KOPT-K1 (cell line): ENCODE measurements at regions not wholly inside any gene's neighbourhood (a gene's known extent, or its start where the extent isn't known, plus 50 kb on each side); places are given as distances from the start of the nearest gene placed in this dataset.

ENCODE experiments used
- H3K27ac ChIP-seq: fragments of 200-600 bp; sonication (generic); 2 replicates; pipeline ENCODE4 v1.5.1; 2016; ENCODE audit warnings: antibody characterized with exemption, mild to moderate bottlenecking, low read depth, low read length; ENCODE audit not compliant: poor library complexity, severe bottlenecking
- H3K36me3 ChIP-seq: fragments of 200-600 bp; sonication (generic); 2 replicates; pipeline ENCODE4 v1.5.1; 2017; ENCODE audit warnings: antibody characterized with exemption, mild to moderate bottlenecking, low read length, moderate library complexity; ENCODE audit not compliant: insufficient read depth
- H3K9me3 ChIP-seq: fragments of 200-600 bp; sonication (generic); 2 replicates; pipeline ENCODE4 v1.5.1; 2017; ENCODE audit warnings: antibody characterized with exemption, low read length, mild to moderate bottlenecking; ENCODE audit not compliant: insufficient read depth, poor library complexity, severe bottlenecking

DNA sequence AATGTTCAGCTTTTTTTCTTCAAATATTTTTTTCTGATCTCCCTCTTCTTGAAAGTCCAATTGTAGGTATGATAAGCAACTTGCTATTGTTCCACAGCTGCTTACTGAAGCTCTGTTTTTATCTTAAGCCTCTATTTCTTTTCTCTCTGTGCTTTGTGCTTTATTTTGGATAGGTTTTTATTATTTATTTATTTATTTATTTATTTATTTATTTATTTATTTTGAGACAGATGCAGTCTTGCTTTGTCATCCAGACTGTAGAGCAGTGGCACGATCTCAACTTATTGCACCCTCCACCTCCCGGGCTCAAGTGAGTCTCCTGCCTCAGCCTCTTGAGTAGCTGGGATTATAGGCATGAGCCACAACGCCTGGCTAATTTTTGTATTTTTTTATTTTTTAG lies 199.4 kb downstream of the KLF12 start:
- Histone ChIP-seq H3K36me3 (peaks cover 9% of the 10 kb centered on the region; the same call in 1 of the 2 replicates), H3K27ac (no peak overlapping the region), H3K9me3 (no peaks in the 10 kb centered on the region)

DNA sequence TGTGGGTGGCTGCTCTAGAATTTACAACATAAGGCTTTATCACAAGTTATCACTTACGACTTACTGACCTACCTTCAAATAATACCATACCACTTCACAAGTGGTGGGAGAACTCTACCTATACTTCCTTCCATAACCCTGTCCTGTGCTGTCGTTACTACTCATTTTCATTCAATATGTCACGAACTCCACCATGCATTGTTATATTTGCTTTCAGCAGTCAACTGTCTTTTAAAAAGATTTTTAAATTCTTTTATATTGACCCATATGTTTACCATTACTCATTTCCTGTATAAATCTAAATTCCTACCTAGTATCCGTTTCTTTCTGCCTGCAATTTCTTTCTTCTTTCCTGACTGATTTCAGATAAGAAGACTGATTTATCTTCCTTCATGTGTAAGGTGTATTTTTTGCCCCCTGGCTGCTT lies 200.0 kb downstream of the KLF12 start:
- Histone ChIP-seq H3K9me3 (no peaks in the 10 kb centered on the region), H3K36me3 (peaks cover 9% of the 10 kb centered on the region; the same call in 1 of the 2 replicates), H3K27ac (no peak overlapping the region)

DNA sequence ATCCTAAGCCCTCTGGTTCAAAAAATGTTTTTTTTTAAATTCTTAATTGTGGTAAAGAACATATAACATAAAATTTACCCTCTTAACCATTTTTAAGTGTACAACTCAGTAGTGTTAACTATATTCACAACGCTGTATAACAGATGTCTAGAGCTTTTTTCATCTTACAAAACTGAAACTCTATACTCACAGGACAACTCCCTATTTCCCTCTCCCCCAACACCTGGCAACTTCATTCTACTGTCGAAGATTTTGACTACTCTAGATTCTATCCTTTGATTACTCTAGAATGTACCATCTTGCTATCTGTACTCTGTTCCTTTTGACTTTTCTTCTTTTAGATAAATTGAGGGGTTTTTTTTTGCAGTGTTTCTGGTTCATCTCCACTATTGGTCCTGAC lies 200.4 kb downstream of the KLF12 start:
- Histone ChIP-seq H3K9me3 (no peaks in the 10 kb centered on the region), H3K27ac (no peak overlapping the region)

DNA sequence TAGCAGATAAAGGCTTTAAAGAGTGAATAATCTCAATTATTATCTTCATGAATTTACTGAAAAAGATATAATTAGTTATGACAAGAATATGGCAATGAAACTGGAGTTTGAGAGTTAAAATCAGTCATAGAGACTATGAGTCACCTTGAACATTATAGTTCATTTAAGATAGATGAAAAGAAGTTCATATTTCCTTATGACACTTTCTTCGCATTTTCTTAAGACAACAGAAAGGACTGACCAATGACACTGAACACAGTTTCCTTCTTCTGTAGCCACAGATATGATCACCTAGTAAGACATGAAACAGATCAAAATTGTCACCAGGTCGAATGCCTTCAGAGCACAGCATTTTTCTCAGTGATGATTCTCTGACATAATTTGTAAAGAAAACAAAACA lies 202.1 kb downstream of the KLF12 start:
- H3K27ac ChIP-seq, result no peak overlapping the region
- no peaks in the 10 kb centered on the region for H3K9me3 ChIP-seq
- peaks cover 9% of the 10 kb centered on the region; the same call in 1 of the 2 replicates for H3K36me3 ChIP-seq

More for the DNA sequence above, 200.4 kb downstream of the KLF12 start:
- H3K36me3 ChIP-seq, result peaks cover 9% of the 10 kb centered on the region; the same call in 1 of the 2 replicates

GRCh38 chr13:73929287-73929932 lies 204.8 kb downstream of the KLF12 start:
- no peaks in the 10 kb centered on the region for H3K9me3 ChIP-seq
- no peak overlapping the region for H3K27ac ChIP-seq
- H3K36me3 ChIP-seq, result no peaks in the 10 kb centered on the region

GRCh38 chr13:73924607-73925006 lies 209.6 kb downstream of the KLF12 start:
- no peaks in the 10 kb centered on the region for H3K9me3 ChIP-seq
- H3K36me3 ChIP-seq, result no peaks in the 10 kb centered on the region
- no peak overlapping the region for H3K27ac ChIP-seq

GRCh38 chr13:73922493-73923393 lies 211.5 kb downstream of the KLF12 start:
- Histone ChIP-seq H3K9me3 (no peaks in the 10 kb centered on the region), H3K27ac (no peak overlapping the region), H3K36me3 (no peaks in the 10 kb centered on the region)

DNA sequence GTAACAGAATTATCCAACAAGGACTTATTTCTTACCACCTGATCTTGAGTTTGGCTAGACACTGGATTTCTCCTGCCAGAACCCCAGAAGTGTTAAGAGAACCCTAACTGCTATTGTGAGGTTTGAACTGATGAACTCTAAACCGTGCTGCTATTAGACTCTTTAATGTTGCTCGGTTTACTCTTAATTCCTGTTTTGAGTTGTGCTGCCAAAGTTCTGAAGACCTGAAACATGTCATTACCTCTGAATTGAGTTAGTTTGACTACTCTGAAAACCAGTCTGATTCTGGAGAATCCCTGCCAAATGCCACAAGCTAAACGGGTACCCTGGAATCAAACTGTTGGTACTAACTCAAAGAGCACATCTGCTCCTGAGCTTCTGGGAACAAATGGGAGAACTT lies 215.5 kb downstream of the KLF12 start:
- no peak overlapping the region for H3K27ac ChIP-seq
- H3K9me3 ChIP-seq, result no peaks in the 10 kb centered on the region
- no peaks in the 10 kb centered on the region for H3K36me3 ChIP-seq

DNA sequence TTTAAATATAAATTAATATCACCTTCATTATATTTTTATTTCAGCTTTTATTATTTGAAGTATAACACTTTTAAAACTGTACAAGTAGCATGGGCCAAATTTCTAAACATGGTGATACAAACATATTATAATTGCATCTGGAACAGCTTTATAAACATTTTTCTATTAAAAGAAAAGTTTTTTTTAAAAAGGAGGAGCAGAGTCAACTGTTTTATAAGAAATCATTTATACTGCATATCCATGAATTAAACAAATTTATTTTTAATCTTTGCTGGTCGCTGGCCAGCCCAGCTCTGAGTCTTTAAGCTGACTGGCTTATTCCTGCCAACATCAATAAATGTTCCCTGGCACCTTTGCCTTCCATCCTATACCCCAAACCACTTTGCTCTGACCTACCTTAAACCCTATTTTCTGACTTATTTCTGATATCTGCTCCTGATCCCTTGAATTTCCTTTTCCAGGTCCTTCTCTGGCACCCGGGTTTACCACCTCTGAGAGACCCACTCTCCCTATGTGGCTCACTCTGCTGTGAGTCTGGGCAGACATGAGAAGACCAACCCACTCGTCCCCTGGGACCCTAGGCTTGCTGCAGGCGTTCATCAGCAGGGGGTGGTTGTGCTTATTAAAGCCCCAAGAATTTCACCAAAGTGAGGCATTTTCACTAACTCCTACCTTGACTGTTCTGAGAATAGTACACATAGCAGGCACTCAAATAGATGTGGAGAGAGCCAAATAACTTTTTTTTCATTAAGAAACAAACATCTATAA lies 220.3 kb downstream of the KLF12 start:
- no peaks in the 10 kb centered on the region for H3K9me3 ChIP-seq
- H3K27ac ChIP-seq, result no peak overlapping the region
- no peaks in the 10 kb centered on the region for H3K36me3 ChIP-seq

DNA sequence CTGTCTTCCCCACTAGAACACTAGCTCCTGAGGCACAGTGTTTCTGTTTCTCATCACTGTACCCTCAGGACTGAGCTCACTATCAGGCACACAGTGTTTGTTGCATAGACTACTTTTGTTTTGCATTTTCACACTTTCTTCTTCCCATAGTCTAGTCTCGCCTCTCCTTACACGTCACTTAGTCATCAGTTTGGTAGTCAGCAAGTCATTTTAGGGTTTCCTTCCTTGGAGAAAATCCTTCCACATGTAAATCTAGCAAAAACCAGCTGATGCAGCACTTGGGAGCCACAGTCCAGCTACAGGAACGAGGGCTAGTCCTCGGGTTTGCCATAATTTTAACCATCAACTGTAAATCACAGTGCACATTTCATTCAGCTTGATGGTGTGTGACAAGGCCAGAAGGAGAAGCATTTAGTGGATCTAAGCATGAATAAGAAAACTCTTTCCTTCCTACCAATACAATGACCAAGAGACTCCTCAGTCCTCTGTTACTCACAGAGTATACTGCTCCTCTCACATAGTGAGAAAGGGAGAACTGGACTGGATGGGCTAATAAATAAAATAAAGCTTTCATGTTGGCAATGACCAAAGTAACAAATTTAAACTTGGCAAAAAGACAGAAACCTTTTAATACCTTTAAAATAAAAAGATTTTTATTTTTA lies 221.0 kb downstream of the KLF12 start:
- no peak overlapping the region for H3K27ac ChIP-seq
- H3K9me3 ChIP-seq, result no peaks in the 10 kb centered on the region
- no peaks in the 10 kb centered on the region for H3K36me3 ChIP-seq

GRCh38 chr13:73911361-73911760 lies 222.8 kb downstream of the KLF12 start:
- Histone ChIP-seq H3K9me3 (no peaks in the 10 kb centered on the region), H3K27ac (no peak overlapping the region), H3K36me3 (no peaks in the 10 kb centered on the region)

GRCh38 chr13:73910733-73911132 lies 223.5 kb downstream of the KLF12 start:
- no peaks in the 10 kb centered on the region for H3K36me3 ChIP-seq
- H3K27ac ChIP-seq, result no peak overlapping the region
- no peaks in the 10 kb centered on the region for H3K9me3 ChIP-seq

GRCh38 chr13:73908809-73909208 lies 225.4 kb downstream of the KLF12 start:
- Histone ChIP-seq H3K27ac (no peak overlapping the region), H3K36me3 (no peaks in the 10 kb centered on the region), H3K9me3 (no peaks in the 10 kb centered on the region)

DNA sequence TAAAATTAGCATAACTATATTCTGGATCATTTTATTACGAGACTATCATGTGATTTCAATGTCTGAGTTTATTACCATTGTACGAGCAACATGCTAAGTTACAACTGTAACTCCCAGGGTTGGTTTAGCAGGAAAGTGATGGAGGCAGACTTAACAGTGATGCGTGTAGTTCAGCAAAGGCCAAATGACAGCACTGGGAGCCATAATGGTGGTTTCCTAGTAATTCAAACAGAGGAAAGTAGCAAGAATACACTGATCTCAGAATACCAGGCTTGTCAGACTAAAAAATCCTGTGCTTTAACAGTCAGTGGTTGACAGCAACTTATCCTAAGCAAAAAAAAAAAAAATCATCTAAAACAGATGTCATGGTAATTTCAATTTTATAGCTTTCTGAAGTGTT lies 229.6 kb downstream of the KLF12 start:
- Histone ChIP-seq H3K27ac (no peak overlapping the region), H3K36me3 (no peaks in the 10 kb centered on the region)

GRCh38 chr13:73903561-73903960 lies 230.6 kb downstream of the KLF12 start:
- H3K27ac ChIP-seq, result no peak overlapping the region
- H3K36me3 ChIP-seq, result no peaks in the 10 kb centered on the region
- H3K9me3 ChIP-seq, result no peaks in the 10 kb centered on the region

More for the DNA sequence above, 229.6 kb downstream of the KLF12 start:
- no peaks in the 10 kb centered on the region for H3K9me3 ChIP-seq
